AG10803 (cell line): ENCODE measurements at regions not wholly inside any gene's neighbourhood (a gene's known extent, or its start where the extent isn't known, plus 50 kb on each side); places are given as distances from the start of the nearest gene placed in this dataset.

Experiments used
- DNase-seq: peaks from one replicate; pipeline ENCODE4 v3.0.0; 2010; ENCODE audit warnings: low read depth
- H3K4me3 ChIP-seq: 2 replicates; pipeline ENCODE4 v1.5.1; 2011; ENCODE audit warnings: mild to moderate bottlenecking, low read length, control low read depth
- TF ChIP-seq, protein P1 (sequence below): conservative IDR thresholded peaks from 2 replicates; pipeline ENCODE4 v1.5.1; 2011; ENCODE audit warnings: mild to moderate bottlenecking, low read length, control low read depth, inconsistent platforms

DNA sequence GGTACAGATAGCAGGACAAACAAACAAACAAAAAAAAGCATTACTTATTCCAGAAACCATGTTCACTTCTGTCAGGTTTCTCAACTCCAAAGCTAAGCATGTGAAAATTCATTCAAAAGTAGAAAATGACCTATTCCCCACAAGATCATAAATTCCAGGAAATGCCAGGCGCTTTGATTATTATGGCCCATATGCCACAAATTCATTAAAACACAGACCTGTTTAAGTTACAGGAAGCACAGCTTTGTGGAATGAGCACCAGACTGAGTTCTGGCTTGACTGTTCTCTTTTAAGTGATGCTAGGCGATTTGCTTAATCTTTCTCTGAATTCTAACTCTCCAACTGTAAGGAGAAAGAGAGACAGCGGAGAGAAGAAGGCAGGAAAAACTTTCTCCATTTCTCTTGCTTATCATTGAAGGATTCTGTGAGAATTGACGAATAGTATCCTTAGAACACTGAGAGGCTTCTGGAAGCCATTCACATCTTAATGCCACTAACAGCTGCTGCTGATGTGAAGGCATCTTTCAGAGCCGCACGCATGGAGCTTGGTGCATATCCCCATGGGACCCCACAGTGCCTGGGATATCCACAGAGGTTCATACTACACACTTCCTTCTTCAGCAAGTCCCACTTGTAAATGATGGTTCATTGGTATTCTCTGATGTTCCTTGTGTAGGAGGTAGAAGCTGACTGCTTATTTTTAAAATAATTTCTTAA is 138.0 kb downstream of the ZNF674 start:
- no peak overlapping the region for H3K4me3 ChIP-seq
- DNase-seq: peak; percentile 18
- TF ChIP-seq, protein P1, sequence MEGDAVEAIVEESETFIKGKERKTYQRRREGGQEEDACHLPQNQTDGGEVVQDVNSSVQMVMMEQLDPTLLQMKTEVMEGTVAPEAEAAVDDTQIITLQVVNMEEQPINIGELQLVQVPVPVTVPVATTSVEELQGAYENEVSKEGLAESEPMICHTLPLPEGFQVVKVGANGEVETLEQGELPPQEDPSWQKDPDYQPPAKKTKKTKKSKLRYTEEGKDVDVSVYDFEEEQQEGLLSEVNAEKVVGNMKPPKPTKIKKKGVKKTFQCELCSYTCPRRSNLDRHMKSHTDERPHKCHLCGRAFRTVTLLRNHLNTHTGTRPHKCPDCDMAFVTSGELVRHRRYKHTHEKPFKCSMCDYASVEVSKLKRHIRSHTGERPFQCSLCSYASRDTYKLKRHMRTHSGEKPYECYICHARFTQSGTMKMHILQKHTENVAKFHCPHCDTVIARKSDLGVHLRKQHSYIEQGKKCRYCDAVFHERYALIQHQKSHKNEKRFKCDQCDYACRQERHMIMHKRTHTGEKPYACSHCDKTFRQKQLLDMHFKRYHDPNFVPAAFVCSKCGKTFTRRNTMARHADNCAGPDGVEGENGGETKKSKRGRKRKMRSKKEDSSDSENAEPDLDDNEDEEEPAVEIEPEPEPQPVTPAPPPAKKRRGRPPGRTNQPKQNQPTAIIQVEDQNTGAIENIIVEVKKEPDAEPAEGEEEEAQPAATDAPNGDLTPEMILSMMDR: no peak

DNA sequence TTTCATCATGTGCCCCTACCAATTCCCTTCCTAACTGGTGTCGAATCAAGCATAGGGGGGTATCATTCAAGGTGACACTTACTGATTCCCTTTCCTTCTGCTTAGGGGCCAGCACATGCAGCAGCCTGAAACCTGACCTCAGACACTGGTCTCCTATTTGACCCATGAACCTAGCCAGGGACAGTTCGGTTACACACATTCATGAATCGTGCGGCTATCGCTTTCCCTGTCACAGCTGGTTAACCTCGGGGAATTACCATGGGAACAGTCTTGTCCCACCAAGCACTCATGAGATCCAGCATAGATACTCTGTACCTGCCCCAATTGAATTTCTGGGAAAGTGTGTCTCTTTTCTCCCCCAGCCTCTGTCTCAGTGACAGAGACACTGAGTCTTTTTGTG is 140.4 kb downstream of the ZNF674 start:
- TF ChIP-seq, protein P1: no peak
- no peak for DNase-seq
- H3K4me3 ChIP-seq: no peak overlapping the region

DNA sequence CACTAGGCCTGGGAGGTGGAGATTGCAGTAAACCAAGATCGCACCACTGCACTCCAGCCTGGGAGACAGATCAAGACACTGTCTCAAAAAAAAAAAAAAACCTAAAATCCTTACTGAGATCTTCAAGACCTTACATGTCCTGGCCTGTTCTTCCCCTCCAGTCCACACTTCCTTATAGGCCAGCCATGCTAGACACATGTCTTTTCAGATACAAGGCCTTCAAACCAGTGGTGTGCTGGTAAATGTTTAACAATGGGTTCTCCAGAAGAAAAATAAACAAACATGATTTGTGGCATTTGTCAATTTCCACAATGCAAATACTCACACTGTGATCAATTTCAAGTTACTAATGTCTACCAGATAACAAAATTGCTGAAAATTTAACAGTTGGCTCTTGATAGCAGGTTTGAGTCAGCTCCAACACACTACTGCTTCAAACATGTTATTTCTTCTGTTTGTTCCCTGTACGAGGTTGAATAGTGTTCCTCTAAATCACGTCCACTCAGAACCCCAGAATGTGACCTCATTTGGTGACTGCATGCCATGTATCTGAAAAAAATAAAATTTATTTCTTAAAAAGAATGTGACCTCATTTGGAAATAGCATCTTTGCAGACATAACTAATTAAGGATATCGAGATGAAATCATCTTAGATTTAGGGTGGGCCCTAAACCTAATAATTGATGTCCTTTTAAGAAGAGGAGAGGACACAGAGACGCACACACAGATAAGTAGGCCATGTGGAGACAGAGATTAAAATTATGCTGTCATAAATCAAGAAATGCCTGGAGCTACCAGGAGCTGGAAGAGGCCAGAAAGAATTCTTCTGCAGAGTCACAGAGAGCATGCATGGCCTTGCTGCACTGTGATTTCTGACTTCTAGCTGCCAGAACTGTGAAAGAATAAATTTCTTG is 144.4 kb downstream of the ZNF674 start:
- TF ChIP-seq, protein P1: no peak
- peak; percentile 20 for DNase-seq
- H3K4me3 ChIP-seq: no peak overlapping the region

DNA sequence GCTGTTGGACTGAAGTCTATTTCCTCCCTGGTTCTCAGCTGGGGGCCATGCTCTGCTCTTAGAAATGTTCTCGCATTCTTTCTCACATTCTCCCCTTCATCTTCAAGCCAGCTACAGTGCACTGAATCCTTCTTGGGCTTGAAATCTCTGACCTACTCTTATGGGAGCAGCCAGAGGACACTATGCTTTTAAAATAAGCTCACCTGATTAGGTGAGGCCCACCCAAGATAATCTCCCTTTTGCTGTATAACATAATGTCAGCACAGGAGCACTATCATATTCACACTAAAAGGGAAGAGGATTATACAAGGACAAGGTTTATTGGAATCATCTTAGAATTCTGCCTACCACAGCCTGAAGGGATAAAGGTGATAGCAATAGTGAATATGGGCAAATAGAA is 146.3 kb downstream of the ZNF674 start:
- no peak for DNase-seq
- no peak overlapping the region for H3K4me3 ChIP-seq
- TF ChIP-seq, protein P1: no peak

DNA sequence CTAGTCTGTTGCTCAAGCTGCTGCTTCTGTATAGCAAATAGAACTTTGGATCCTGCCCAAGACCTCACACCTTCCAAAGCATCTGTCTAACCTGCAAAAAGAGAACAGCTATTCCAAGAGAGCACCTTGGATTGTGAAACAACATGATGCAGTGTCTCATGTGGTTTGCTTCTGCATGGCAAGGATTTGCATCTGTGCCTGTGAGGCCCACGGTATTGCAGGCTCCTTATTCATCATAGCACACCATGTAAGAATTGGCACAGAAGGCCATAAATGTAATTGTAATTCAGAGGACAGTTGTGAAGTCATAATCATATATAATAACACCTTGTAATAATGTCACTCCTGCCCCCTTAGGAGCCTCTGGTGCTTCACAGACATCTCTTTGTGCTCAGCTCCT is 147.1 kb downstream of the ZNF674 start:
- DNase-seq: no peak
- no peak overlapping the region for H3K4me3 ChIP-seq
- TF ChIP-seq, protein P1: no peak

DNA sequence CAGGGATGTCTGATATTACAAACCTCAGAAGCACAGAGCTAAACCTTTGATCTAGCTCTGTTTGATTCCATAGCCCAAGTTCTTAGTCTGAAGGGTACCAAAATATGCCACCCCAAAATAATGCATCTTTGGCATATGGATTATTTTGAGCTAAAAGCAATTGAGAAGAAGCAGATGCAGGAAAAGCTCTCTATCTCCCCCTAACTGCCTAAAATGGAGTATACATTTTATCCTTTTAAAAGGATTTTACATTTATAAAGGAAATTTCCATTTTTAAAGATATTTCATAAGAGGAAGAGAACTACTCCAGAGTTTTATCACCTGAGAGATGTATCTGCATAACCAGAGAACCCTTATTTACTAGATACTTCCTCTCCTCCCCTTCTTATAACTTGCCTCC is 158.7 kb downstream of the ZNF674 start:
- no peak for DNase-seq
- H3K4me3 ChIP-seq: no peak overlapping the region
- TF ChIP-seq, protein P1: peak; percentile 29
